Upper lobe of left lung (tissue), 6 donors: ENCODE measurements at regions not wholly inside any gene's neighbourhood (a gene's known extent, or its start where the extent isn't known, plus 50 kb on each side); places are given as distances from the start of the nearest gene placed in this dataset.

ENCODE experiments used
- ATAC-seq, 2 donors: fragments of 200-7000 bp; cut with Tn5 transposase; one replicate each; pipeline ENCODE4 v1.9.1; 2022; ENCODE audit warnings: mild to moderate bottlenecking in 2 of 2, moderate library complexity in 2 of 2; ENCODE audit not compliant: low FRiP score in 2 of 2
- DNase-seq, 2 donors: peaks; one replicate each; pipeline ENCODE4 v3.0.0-alpha.2; 2019 to 2020
- H3K27ac ChIP-seq, 4 donors: fragments of 200-600 bp; sonication (generic); one replicate each; pipeline ENCODE4 v1.5.1; 2016 to 2019
- H3K27me3 ChIP-seq, 4 donors: fragments of 200-600 bp; sonication (generic); one replicate each; pipeline ENCODE4 v1.5.1; 2017 to 2019
- H3K36me3 ChIP-seq, 4 donors: fragments of 200-600 bp; sonication (generic); one replicate each; pipeline ENCODE4 v1.5.1; 2016 to 2019
- H3K4me1 ChIP-seq, 4 donors: fragments of 200-600 bp; sonication (generic); one replicate each; pipeline ENCODE4 v1.5.1; 2018 to 2019
- H3K4me3 ChIP-seq, 4 donors: fragments of 200-600 bp; sonication (generic); one replicate each; pipeline ENCODE4 v1.5.1; 2017 to 2019; ENCODE audit warnings: mild to moderate bottlenecking in 2 of 4, moderate library complexity in 1 of 4
- H3K9me3 ChIP-seq, 4 donors: fragments of 200-600 bp; sonication (generic); one replicate each; pipeline ENCODE4 v1.5.1; 2018 to 2019
- EP300 ChIP-seq, 4 donors: sonication (generic); formaldehyde crosslinking; IDR thresholded peaks; one replicate each; pipeline ENCODE4 v1.5.1; 2017; ENCODE audit warnings: antibody characterized with exemption in 4 of 4, control low read depth in 2 of 4
- POLR2A ChIP-seq, 4 donors: fragments of 450-650 bp; IDR thresholded peaks; one replicate each; pipeline ENCODE4 v1.5.1; 2016 to 2017; ENCODE audit warnings: antibody characterized with exemption in 4 of 4, mild to moderate bottlenecking in 2 of 4
- POLR2AphosphoS5 ChIP-seq, 2 donors: sonication (generic); formaldehyde crosslinking; IDR thresholded peaks; one replicate each; pipeline ENCODE4 v1.5.1; 2017; ENCODE audit warnings: antibody characterized with exemption in 2 of 2
- WGBS, 2 donors: methylation state at CpG; one replicate each; pipeline ENCODE4 v1.1.5; 2017 to 2018; 5-methylcytosine and 5-hydroxymethylcytosine counted together
- TF ChIP-seq, protein P1 (sequence below), 6 experiments: fragments of 450-650 bp in 4 of 6; fragments of 200-600 bp in 2 of 6; sonication (generic) in 2 of 6; IDR thresholded peaks; one replicate each; pipeline ENCODE4 v1.5.1; 2016 to 2019; ENCODE audit warnings: antibody characterized with exemption in 6 of 6
- donor health status: DM: no; HTN: no; CAD: no; lungs with moderate emphysema.
- donor health status: DM: no; HTN: yes; CAD: no; lungs with severe emphysema.

DNA sequence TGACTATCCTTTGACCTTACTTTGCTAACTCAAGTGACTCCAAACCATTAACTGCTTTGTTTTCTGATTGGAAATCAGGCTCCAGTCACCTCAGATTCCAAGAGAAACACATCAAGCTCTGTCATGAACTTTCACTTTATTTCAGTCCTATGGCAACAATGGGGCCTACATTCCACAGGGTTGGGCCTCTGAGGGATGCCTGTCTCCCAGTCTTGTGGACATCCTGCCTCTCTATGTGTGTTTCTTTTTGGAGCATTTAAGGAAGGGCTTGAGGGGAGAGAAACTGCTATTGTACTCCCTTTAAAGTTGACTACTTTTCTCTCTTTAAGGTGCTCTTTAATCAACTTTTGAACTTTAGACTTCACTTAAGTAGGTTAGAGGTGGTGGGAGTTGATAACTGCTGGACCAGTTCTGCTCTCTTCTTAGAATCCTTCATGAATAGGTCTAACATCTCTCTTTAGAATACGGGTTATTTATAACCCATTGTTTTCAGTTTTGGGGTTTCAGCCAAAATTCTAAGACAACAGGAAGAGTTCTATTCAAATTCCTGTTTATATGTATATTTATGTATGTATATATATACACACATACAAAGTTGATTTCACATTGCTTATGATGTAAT lies 274.3 kb upstream of the NR3C2 start:
- H3K27ac ChIP-seq: no peak overlapping the region
- no peak overlapping the region for H3K4me3 ChIP-seq
- TF ChIP-seq POLR2AphosphoS5 (IDR thresholded peaks at IDR 0.05) (no peak), EP300 (IDR thresholded peaks at IDR 0.05) (no peak), POLR2A (IDR thresholded peaks at IDR 0.05) (no peak)
- TF ChIP-seq, protein P1, sequence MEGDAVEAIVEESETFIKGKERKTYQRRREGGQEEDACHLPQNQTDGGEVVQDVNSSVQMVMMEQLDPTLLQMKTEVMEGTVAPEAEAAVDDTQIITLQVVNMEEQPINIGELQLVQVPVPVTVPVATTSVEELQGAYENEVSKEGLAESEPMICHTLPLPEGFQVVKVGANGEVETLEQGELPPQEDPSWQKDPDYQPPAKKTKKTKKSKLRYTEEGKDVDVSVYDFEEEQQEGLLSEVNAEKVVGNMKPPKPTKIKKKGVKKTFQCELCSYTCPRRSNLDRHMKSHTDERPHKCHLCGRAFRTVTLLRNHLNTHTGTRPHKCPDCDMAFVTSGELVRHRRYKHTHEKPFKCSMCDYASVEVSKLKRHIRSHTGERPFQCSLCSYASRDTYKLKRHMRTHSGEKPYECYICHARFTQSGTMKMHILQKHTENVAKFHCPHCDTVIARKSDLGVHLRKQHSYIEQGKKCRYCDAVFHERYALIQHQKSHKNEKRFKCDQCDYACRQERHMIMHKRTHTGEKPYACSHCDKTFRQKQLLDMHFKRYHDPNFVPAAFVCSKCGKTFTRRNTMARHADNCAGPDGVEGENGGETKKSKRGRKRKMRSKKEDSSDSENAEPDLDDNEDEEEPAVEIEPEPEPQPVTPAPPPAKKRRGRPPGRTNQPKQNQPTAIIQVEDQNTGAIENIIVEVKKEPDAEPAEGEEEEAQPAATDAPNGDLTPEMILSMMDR (IDR thresholded peaks at IDR 0.05): no peak
- H3K9me3 ChIP-seq: no peaks in the 10 kb centered on the region
- no peaks in the 10 kb centered on the region for H3K36me3 ChIP-seq
- H3K4me1 ChIP-seq: no peaks in the 10 kb centered on the region
- WGBS, 2 donors: 34 to 47% methylated on average over 1 of the region's 1 CpG
- no peak for ATAC-seq
- H3K27me3 ChIP-seq: no peaks in the 10 kb centered on the region
- DNase-seq: no peak

DNA sequence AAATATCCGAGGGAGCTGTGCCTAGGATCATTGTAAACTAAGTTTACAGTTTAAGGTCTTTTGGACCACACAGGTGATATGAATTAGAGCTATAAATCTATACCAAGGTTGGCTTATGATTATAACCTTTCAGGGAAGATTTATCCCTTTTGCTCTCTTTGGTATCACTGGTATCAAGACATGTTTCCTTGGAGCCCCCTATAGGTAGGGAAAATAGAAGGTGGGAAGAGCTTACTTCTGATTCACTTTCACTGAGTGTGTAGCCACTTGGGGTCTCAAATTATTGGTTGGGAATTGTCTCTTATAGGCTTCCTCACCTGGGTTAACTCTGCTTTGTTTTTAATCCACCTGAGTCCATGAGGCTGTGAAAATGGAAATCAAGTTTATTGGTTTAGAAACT lies 262.1 kb upstream of the NR3C2 start:
- H3K27ac ChIP-seq: no peak overlapping the region

DNA sequence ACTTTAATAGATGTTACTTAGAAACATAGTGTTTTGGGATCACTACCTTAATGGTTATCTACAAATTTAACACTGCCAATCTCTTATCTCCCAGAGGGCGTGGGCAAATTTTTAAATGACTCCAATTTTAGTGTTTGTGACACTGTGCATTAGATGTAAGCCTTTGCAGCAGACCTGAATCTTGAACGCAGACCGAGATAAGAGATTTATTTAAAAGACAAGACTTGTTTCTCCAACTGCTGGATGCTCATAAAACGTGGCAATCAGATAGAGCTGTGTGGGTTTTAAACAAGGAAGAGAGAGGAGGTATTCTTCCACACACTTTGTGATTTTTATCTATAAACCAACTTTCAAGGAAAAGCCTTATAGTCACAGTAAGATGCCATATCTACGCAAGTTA lies 252.5 kb upstream of the NR3C2 start:
- no peak for ATAC-seq
- Histone ChIP-seq H3K4me3 (no peak overlapping the region), H3K27me3 (no peaks in the 10 kb centered on the region), H3K27ac (no peak overlapping the region), H3K36me3 (no peaks in the 10 kb centered on the region), H3K4me1 (no peaks in the 10 kb centered on the region), H3K9me3 (no peaks in the 10 kb centered on the region)
- 82 to 83% methylated on average over 5 of the region's 5 CpGs for WGBS, 2 donors
- DNase-seq: no peak
- TF ChIP-seq POLR2AphosphoS5 (IDR thresholded peaks at IDR 0.05) (no peak), POLR2A (IDR thresholded peaks at IDR 0.05) (no peak), EP300 (IDR thresholded peaks at IDR 0.05) (no peak)
- TF ChIP-seq, protein P1 (IDR thresholded peaks at IDR 0.05): no peak

More for the DNA sequence above, 262.1 kb upstream of the NR3C2 start:
- Histone ChIP-seq H3K9me3 (no peaks in the 10 kb centered on the region), H3K36me3 (no peaks in the 10 kb centered on the region), H3K4me1 (no peaks in the 10 kb centered on the region), H3K4me3 (no peak overlapping the region), H3K27me3 (no peaks in the 10 kb centered on the region)
- no peak for DNase-seq
- no peak for ATAC-seq
- TF ChIP-seq POLR2AphosphoS5 (IDR thresholded peaks at IDR 0.05) (no peak), EP300 (IDR thresholded peaks at IDR 0.05) (no peak), POLR2A (IDR thresholded peaks at IDR 0.05) (no peak)
- TF ChIP-seq, protein P1 (IDR thresholded peaks at IDR 0.05): no peak
- WGBS, 2 donors: 87 to 93% methylated on average over 1 of the region's 1 CpG

DNA sequence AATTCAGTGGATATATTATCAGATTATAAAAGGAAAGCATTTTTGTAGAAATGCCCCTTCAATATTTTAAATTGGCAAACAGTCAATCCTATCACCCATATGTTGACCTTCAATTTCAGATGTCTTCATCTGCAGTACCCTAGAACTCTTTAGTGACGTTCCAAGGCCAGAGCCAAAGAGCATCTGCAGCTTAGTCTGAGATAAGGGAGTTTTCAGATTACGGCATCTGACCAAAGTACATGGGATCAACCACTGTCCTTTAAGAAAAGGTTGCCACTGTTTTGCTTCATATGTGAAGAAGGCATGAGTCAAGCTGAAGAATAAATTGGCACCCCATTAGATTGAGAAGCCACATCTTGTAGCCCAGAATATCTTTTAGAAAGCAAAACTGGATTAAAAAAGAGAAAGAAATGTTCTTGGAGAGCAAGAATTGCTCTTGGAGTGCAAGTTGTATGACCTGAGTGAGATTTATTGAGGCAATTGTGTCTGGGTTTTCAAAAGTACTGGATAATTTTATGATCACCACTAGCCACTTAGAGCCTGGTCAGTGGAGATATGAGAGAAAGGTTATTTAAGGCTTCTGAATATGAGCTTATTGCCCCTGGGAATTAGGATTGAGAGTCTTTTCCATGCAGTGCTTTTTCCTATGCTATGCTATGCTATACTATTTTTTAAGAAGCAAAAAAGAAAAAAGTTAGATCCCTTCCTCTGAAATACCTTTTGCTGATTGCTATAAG lies 251.9 kb upstream of the NR3C2 start:
- WGBS, 2 donors: 76 to 88% methylated on average over 2 of the region's 2 CpGs
- DNase-seq (no peak), ATAC-seq (no peak)
- Histone ChIP-seq H3K27me3 (no peaks in the 10 kb centered on the region), H3K4me1 (no peaks in the 10 kb centered on the region), H3K9me3 (no peaks in the 10 kb centered on the region), H3K4me3 (no peak overlapping the region), H3K36me3 (no peaks in the 10 kb centered on the region), H3K27ac (no peak overlapping the region)
- TF ChIP-seq, protein P1 (IDR thresholded peaks at IDR 0.05): no peak
- TF ChIP-seq POLR2A (IDR thresholded peaks at IDR 0.05) (no peak), POLR2AphosphoS5 (IDR thresholded peaks at IDR 0.05) (no peak), EP300 (IDR thresholded peaks at IDR 0.05) (no peak)
